K562 (cell line): ENCODE measurements at regions not wholly inside any gene's neighbourhood (a gene's known extent, or its start where the extent isn't known, plus 50 kb on each side); places are given as distances from the start of the nearest gene placed in this dataset.

Experiments
- ATAC-seq: fragments of 200-7000 bp; cut with Tn5 transposase; 3 replicates; pipeline ENCODE4 v1.9.1; 2020; ENCODE audit warnings: moderate library complexity
- BruUV-seq: library from RNA; stranded (reverse); fragments of 400-500 nt; replicated peaks from 2 replicates; lab custom pipeline; 2021; lab: Mats Ljungman, UMichigan
- CTCF ChIA-PET: fragments of 300-600 bp; formaldehyde crosslinking; extraction: SDS; loops from one replicate; lab custom pipeline; 2021; ENCODE audit warnings: low intra/inter-chr PET ratio; lab: Yijun Ruan, JAX
- POLR2A ChIA-PET: fragments of 300-600, 350-650 bp; sonication (Branson Sonifier 250); formaldehyde crosslinking; extraction: SDS; loops from one replicate; lab custom pipeline; 2021; ENCODE audit warnings: antibody characterized with exemption, inconsistent platforms; lab: Yijun Ruan, JAX
- DNase-seq, 4 experiments: peaks; one replicate each; pipeline versions ENCODE4 v3.0.0 to v3.0.0-alpha.2; 2011 to 2018; ENCODE audit warnings: low spot score in 3 of 4, mixed read lengths in 3 of 4; ENCODE audit errors: extremely low read depth in 1 of 4
- FAIRE-seq: peaks from 2 replicates; lab custom pipeline; 2011; peaks lifted over from hg19 to GRCh38; lab: Jason Lieb, UNC
- H2AFZ ChIP-seq: 2 replicates; pipeline ENCODE4 v1.6.0; 2011; ENCODE audit warnings: low read depth, low read length, control low read depth, inconsistent platforms
- H3K27ac ChIP-seq: fragments of 200-600 bp; 3 replicates; pipeline ENCODE4 v1.8.0; 2011; ENCODE audit warnings: low read depth, mild to moderate bottlenecking, control low read depth, inconsistent platforms, low read length, moderate library complexity, mixed read lengths; ENCODE audit errors: extremely low read depth
- H3K27me3 ChIP-seq, 2 experiments: fragments of 300-600 bp in 1 of 2; 2 replicates in 1 of 2; 3 replicates in 1 of 2; pipeline versions ENCODE4 v1.6.0 to v1.8.0; 2011; ENCODE audit warnings: inconsistent platforms in 2 of 2, low read length in 2 of 2, mild to moderate bottlenecking in 1 of 2, mixed read lengths in 1 of 2, moderate library complexity in 1 of 2; ENCODE audit not compliant: control insufficient read depth in 2 of 2, insufficient read depth in 2 of 2
- H3K36me3 ChIP-seq: fragments of 300-600 bp; 3 replicates; pipeline ENCODE4 v1.8.0; 2011; ENCODE audit warnings: mild to moderate bottlenecking, low read length, inconsistent platforms; ENCODE audit not compliant: control insufficient read depth, insufficient read depth
- H3K4me1 ChIP-seq, 2 experiments: fragments of 200-600 bp in 1 of 2; replicated peaks in 1 of 2; 2 replicates in 1 of 2; 3 replicates in 1 of 2; pipeline versions ENCODE4 v1.5.1 to v1.8.0; 2011; ENCODE audit warnings: inconsistent platforms in 2 of 2, low read length in 2 of 2, mild to moderate bottlenecking in 1 of 2, mixed read lengths in 1 of 2, moderate library complexity in 1 of 2; ENCODE audit not compliant: control insufficient read depth in 2 of 2, insufficient read depth in 2 of 2
- H3K4me2 ChIP-seq: 2 replicates; pipeline ENCODE4 v1.6.1; 2011; ENCODE audit warnings: low read length, control low read depth, inconsistent platforms, mixed read lengths; ENCODE audit not compliant: insufficient read depth
- H3K4me3 ChIP-seq: fragments of 200-600 bp; sonication (generic), shearing (Covaris generic); 2 replicates; pipeline ENCODE4 v1.5.1; 2016; ENCODE audit warnings: control low read depth, inconsistent platforms
- H3K79me2 ChIP-seq: fragments of 200-600 bp; 3 replicates; pipeline ENCODE4 v1.8.0; 2011; ENCODE audit warnings: low read length, inconsistent platforms; ENCODE audit not compliant: control insufficient read depth, insufficient read depth
- H3K9ac ChIP-seq, 2 experiments: 2 replicates each; pipeline versions ENCODE4 v1.6.0 to v1.6.1; 2011; ENCODE audit warnings: low read depth in 2 of 2, low read length in 2 of 2, control low read depth in 1 of 2, inconsistent platforms in 1 of 2, mild to moderate bottlenecking in 1 of 2, mixed read lengths in 1 of 2; ENCODE audit not compliant: insufficient read depth in 1 of 2
- H3K9me1 ChIP-seq: one replicate; pipeline ENCODE4 v1.6.0; 2011; ENCODE audit warnings: inconsistent platforms, mild to moderate bottlenecking, low read length, moderate library complexity; ENCODE audit not compliant: control insufficient read depth, insufficient read depth
- H3K9me3 ChIP-seq: replicated peaks from 2 replicates; pipeline ENCODE4 v1.5.1; 2011; ENCODE audit warnings: low read depth, low read length, inconsistent platforms; ENCODE audit not compliant: control insufficient read depth, insufficient read depth
- H4K20me1 ChIP-seq: replicated peaks from 2 replicates; pipeline ENCODE4 v1.6.1; 2011; ENCODE audit warnings: low read length, inconsistent platforms, mixed read lengths; ENCODE audit not compliant: control insufficient read depth, insufficient read depth
- CAMTA2 ChIP-seq: fragments of 250-450 bp; sonication (Bioruptor Pico); conservative IDR thresholded peaks from 2 replicates; pipeline ENCODE4 v1.5.1; 2022
- HBP1 ChIP-seq: fragments of 450-650 bp; formaldehyde crosslinking; IDR thresholded peaks from 2 replicates; pipeline ENCODE4 v1.4.0; 2022; ENCODE audit warnings: missing genetic modification characterization
- JUNB ChIP-seq: fragments of 450-650 bp; formaldehyde crosslinking; conservative IDR thresholded peaks from 2 replicates; pipeline ENCODE4 v1.4.0; 2020; ENCODE audit warnings: mild to moderate bottlenecking
- NFYB ChIP-seq: IDR thresholded peaks from 2 replicates; pipeline ENCODE4 v1.6.1; 2011; ENCODE audit warnings: mild to moderate bottlenecking, moderate library complexity; ENCODE audit not compliant: insufficient read length; ENCODE audit errors: extremely low read depth
- RHOXF2B ChIP-seq: fragments of 250-450 bp; sonication (Bioruptor Pico); conservative IDR thresholded peaks from 2 replicates; pipeline ENCODE4 v1.5.1; 2021
- RUNX1 ChIP-seq: sonication (generic); IDR thresholded peaks from 2 replicates; pipeline ENCODE4 v1.6.1; 2016; ENCODE audit warnings: antibody characterized with exemption, low read depth
- SMAD1 ChIP-seq: fragments of 150-350 bp; IDR thresholded peaks from 2 replicates; pipeline ENCODE4 v1.6.1; 2014; ENCODE audit warnings: low read length, low read depth; ENCODE audit not compliant: partially characterized antibody
- THAP12 ChIP-seq: fragments of 250-450 bp; sonication (Bioruptor Pico); IDR thresholded peaks from 2 replicates; pipeline ENCODE4 v1.9.0; 2021; ENCODE audit warnings: mild to moderate bottlenecking, inconsistent platforms
- WHSC1 ChIP-seq: IDR thresholded peaks from one replicate; pipeline ENCODE4 v1.6.1; 2012; ENCODE audit warnings: low read length, control low read depth, inconsistent platforms
- ZNF740 ChIP-seq, 3 experiments: fragments of 200-800 bp in 1 of 3; sonication (Bioruptor generic) in 1 of 3; sonication (generic) in 1 of 3; formaldehyde crosslinking in 1 of 3; IDR thresholded peaks; 2 replicates each; pipeline versions ENCODE4 v1.6.1 to v1.8.0; 2016 to 2022; ENCODE audit warnings: mild to moderate bottlenecking in 2 of 3, missing compliant biosample characterization in 2 of 3, missing genetic modification characterization in 2 of 3, missing genetic modification reagents in 1 of 3
- WGBS: fragments of 100-300 bp; shearing (Covaris generic); methylation state at CpG from one replicate; pipeline ENCODE4 v1.1.6; 2016; ENCODE audit warnings: low coverage, mixed read lengths; ENCODE audit not compliant: insufficient coverage; ENCODE audit errors: missing lambda C conversion rate; 5-methylcytosine and 5-hydroxymethylcytosine counted together
- in situ Hi-C: fragments of 300-500 bp; cut with MboI; formaldehyde crosslinking; loops from 4 replicates; pipeline ENCODE4 v1.15.0; 2018; ENCODE audit warnings: inconsistent platforms, mixed read lengths
- intact Hi-C: fragments of 100-400 bp; cut with micrococcal nuclease; formaldehyde crosslinking; loops from 2 replicates; pipeline ENCODE4 v1.14.2; 2022

GRCh38 chr2:11983401-11983800 is 237.0 kb downstream of the LPIN1 start:
- in situ Hi-C loops (no loop called here), intact Hi-C loops (no loop called here)
- Histone ChIP-seq H3K9me3 (no peaks in the 10 kb centered on the region), H3K9ac (no peak overlapping the region), H3K27me3 (no peaks in the 10 kb centered on the region; a peak in 1 of 5 replicates), H4K20me1 (no peaks in the 10 kb centered on the region), H2AFZ (no peak overlapping the region), H3K4me1 (no peaks in the 10 kb centered on the region; a peak in 3 of 5 replicates), H3K4me2 (no peak overlapping the region), H3K79me2 (no peaks in the 10 kb centered on the region), H3K27ac (no peak overlapping the region), H3K36me3 (no peaks in the 10 kb centered on the region), H3K4me3 (no peak overlapping the region), H3K9me1 (no peaks in the 10 kb centered on the region)
- ChIA-PET CTCF (no interaction called here), POLR2A (interaction anchor here (1.5 kb wide), 1 partner anchor 9 kb away, joined by 3 read pairs; no protein-coding TSS in a partner anchor)
- BruUV-seq, result no TSS peak
- TF ChIP-seq NFYB (no peak), RUNX1 (no peak), THAP12 (CRISPR knock-in tag) (no peak), WHSC1 (no peak), ZNF740 (CRISPR knock-in tag; IDR thresholded peaks at IDR 0.05) (no peak), ZNF740 (tag; IDR thresholded peaks at IDR 0.05) (no peak), HBP1 (no peak), CAMTA2 (CRISPR knock-in tag) (no peak), RHOXF2B (CRISPR knock-in tag) (no peak), SMAD1 (no peak), JUNB (no peak)
- ATAC-seq (no peak), DNase-seq (no peak), FAIRE-seq (no peak)
- 38% methylated on average over 4 of the region's 4 CpGs for WGBS
